ENCODE measurements at regions not wholly inside any gene's neighbourhood (a gene's known extent, or its start where the extent isn't known, plus 50 kb on each side); places are given as distances from the start of the nearest gene placed in this dataset.

- TF ChIP-seq CTCF (IDR thresholded peaks at IDR 0.05) (no peak), POLR2A (IDR thresholded peaks at IDR 0.05) (no peak)
Measured at GRCh38 chr14:41488401-41488800, 118.3 kb upstream of the LRFN5 start.
